ENCODE measurements at regions not wholly inside any gene's neighbourhood (a gene's known extent, or its start where the extent isn't known, plus 50 kb on each side); places are given as distances from the start of the nearest gene placed in this dataset.

DNA sequence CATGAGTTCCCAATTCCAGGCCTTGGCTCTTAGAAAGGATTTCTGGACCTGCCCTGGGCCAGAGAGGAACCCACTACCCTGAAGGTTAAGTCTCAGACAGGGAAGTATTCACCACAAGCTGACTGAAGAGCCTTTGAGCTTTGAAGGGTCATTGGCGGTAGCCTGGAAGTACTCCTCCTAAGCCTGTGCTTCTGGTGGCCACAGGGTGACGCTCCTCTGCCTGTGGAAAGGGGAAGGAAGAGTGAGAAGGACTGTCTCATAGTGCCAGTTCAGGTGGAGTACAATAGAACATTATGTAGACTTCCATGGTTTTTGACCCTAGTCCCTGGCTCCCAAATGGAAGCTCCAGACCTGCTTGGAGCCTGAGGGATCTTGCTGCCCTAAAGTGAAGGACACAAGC lies 1233.2 kb upstream of the CDH6 start:
- Mint-ChIP-seq H3K36me3 (ENCODE audit: low read depth) (no peaks in the 10 kb centered on the region), H3K27ac (no peak overlapping the region), H3K4me1 (ENCODE audit: low read depth) (no peaks in the 10 kb centered on the region), H3K9me3 (peaks cover 27% of the 10 kb centered on the region), H3K27me3 (no peaks in the 10 kb centered on the region), H3K4me3 (no peak overlapping the region)
- no peak for ATAC-seq
- TF ChIP-seq, protein P1, sequence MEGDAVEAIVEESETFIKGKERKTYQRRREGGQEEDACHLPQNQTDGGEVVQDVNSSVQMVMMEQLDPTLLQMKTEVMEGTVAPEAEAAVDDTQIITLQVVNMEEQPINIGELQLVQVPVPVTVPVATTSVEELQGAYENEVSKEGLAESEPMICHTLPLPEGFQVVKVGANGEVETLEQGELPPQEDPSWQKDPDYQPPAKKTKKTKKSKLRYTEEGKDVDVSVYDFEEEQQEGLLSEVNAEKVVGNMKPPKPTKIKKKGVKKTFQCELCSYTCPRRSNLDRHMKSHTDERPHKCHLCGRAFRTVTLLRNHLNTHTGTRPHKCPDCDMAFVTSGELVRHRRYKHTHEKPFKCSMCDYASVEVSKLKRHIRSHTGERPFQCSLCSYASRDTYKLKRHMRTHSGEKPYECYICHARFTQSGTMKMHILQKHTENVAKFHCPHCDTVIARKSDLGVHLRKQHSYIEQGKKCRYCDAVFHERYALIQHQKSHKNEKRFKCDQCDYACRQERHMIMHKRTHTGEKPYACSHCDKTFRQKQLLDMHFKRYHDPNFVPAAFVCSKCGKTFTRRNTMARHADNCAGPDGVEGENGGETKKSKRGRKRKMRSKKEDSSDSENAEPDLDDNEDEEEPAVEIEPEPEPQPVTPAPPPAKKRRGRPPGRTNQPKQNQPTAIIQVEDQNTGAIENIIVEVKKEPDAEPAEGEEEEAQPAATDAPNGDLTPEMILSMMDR (IDR thresholded peaks at IDR 0.05), result no peak
- intact Hi-C loops (cut with micrococcal nuclease), result no loop called here
- no peak for DNase-seq
- POLR2A ChIA-PET, result no interaction called here
- CTCF ChIA-PET, result no interaction called here

GRCh38 chr5:29950416-29951145 lies 1242.9 kb upstream of the CDH6 start:
- no peaks in the 10 kb centered on the region for H3K27me3 Mint-ChIP-seq
- CTCF ChIA-PET, result no interaction called here
- no peaks in the 10 kb centered on the region for H3K4me1 Mint-ChIP-seq (ENCODE audit: low read depth)
- no peaks in the 10 kb centered on the region for H3K36me3 Mint-ChIP-seq (ENCODE audit: low read depth)
- ATAC-seq, result no peak
- TF ChIP-seq, protein P1 (IDR thresholded peaks at IDR 0.05), result no peak
- no peak for DNase-seq
- intact Hi-C loops (cut with micrococcal nuclease), result no loop called here
- H3K9me3 Mint-ChIP-seq, result peaks cover 12% of the 10 kb centered on the region
- POLR2A ChIA-PET, result no interaction called here
- no peak overlapping the region for H3K4me3 Mint-ChIP-seq
- H3K27ac Mint-ChIP-seq, result no peak overlapping the region

DNA sequence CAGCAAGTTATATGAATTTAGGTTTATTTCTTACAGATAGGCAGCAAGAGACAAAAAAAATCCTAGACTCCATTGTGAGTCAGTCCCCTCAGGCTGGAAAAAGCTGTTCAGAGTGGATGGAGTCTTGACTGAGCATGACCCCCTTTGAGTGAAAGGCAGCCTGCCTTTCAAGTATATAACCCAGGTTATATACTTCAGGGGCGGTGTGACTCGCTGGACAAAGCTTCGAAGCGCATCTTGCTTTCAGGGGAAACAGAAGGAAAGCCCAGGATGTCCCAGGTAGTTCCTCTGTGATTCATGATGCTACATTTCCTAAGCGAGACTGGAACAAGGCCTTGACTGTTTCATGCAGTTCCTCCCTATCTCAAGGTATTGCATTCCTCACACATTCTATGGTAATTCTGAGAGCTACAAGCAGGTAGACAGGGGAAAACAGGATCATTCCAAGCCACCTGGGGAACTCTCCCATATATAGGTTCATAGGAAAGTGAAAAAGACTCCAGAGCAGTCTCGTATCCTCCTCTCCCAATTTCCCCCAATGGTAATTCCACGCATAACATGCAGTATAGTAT lies 1244.1 kb upstream of the CDH6 start:
- TF ChIP-seq, protein P1 (IDR thresholded peaks at IDR 0.05), result no peak
- DNase-seq, result no peak
- H3K9me3 Mint-ChIP-seq, result peaks cover 8% of the 10 kb centered on the region
- H3K27me3 Mint-ChIP-seq, result no peaks in the 10 kb centered on the region
- no peak for ATAC-seq
- ChIA-PET POLR2A (no interaction called here), CTCF (no interaction called here)
- no peak overlapping the region for H3K4me3 Mint-ChIP-seq
- H3K4me1 Mint-ChIP-seq (ENCODE audit: low read depth), result no peaks in the 10 kb centered on the region
- intact Hi-C loops (cut with micrococcal nuclease), result no loop called here
- no peak overlapping the region for H3K27ac Mint-ChIP-seq
- no peaks in the 10 kb centered on the region for H3K36me3 Mint-ChIP-seq (ENCODE audit: low read depth)

- ATAC-seq, result no peak
- no peak for DNase-seq
- H3K27ac Mint-ChIP-seq, result no peak overlapping the region
These were observed 1249.2 kb upstream of the CDH6 start for GRCh38 chr5:29944327-29944726.

DNA sequence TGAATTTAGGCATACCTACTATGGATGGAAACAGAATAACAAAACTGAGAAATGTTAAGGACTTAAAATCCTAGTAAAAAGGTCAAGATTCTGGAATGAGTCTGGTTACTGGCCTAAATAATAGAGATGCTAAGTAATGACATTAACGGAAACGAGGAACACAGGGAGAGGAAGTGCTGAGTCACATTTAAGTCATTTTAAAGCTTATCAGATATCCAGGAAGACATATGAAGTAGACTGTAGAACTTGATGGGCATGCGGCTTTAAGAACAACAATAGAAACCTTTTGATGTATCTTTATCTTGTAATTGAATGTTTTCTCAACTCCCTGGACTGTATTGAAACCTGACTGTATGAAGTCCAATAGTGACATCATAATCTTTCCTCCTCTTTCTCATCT lies 1251.4 kb upstream of the CDH6 start:
- intact Hi-C loops (cut with micrococcal nuclease), result no loop called here
- Mint-ChIP-seq H3K4me3 (no peak overlapping the region), H3K36me3 (ENCODE audit: low read depth) (no peaks in the 10 kb centered on the region), H3K27ac (no peak overlapping the region), H3K27me3 (no peaks in the 10 kb centered on the region), H3K9me3 (peaks cover 3% of the 10 kb centered on the region), H3K4me1 (ENCODE audit: low read depth) (no peaks in the 10 kb centered on the region)
- ChIA-PET POLR2A (no interaction called here), CTCF (no interaction called here)
- DNase-seq (no peak), ATAC-seq (no peak)
- TF ChIP-seq, protein P1 (IDR thresholded peaks at IDR 0.05), result no peak

More at GRCh38 chr5:29944327-29944726, 1249.2 kb upstream of the CDH6 start:
- ChIA-PET CTCF (no interaction called here), POLR2A (no interaction called here)
- Mint-ChIP-seq H3K9me3 (peaks cover 5% of the 10 kb centered on the region), H3K36me3 (ENCODE audit: low read depth) (no peaks in the 10 kb centered on the region), H3K4me1 (ENCODE audit: low read depth) (no peaks in the 10 kb centered on the region), H3K27me3 (no peaks in the 10 kb centered on the region), H3K4me3 (no peak overlapping the region)
- intact Hi-C loops (cut with micrococcal nuclease), result no loop called here
- TF ChIP-seq, protein P1 (IDR thresholded peaks at IDR 0.05), result no peak
